Activated CD8-positive, alpha-beta memory T cell treated with anti-CD3 and anti-CD28 coated beads, Interleukin-2, amount 50 U/mL, for 4 hours (primary cell): ENCODE measurements at regions not wholly inside any gene's neighbourhood (a gene's known extent, or its start where the extent isn't known, plus 50 kb on each side); places are given as distances from the start of the nearest gene placed in this dataset.

Source experiments
- DNase-seq: peaks from one replicate; pipeline ENCODE4 v3.0.0-alpha.2; 2020

- no peak for DNase-seq
These were observed 124.2 kb upstream of the MKLN1 start for GRCh38 chr7:131203291-131203976.

- DNase-seq = no peak
These were observed 118.9 kb upstream of the MKLN1 start for GRCh38 chr7:131208777-131209176.

- no peak for DNase-seq
These were observed 117.1 kb upstream of the MKLN1 start for GRCh38 chr7:131210618-131211017.

GRCh38 chr7:131211500-131211899 lies 116.2 kb upstream of the MKLN1 start:
- DNase-seq = no peak

GRCh38 chr7:131212114-131212513 lies 115.6 kb upstream of the MKLN1 start:
- no peak for DNase-seq

- DNase-seq = no peak
These were observed 108.9 kb upstream of the MKLN1 start for GRCh38 chr7:131218727-131219128.

- DNase-seq = no peak
These were observed 108.2 kb upstream of the MKLN1 start for GRCh38 chr7:131219312-131220041.

- no peak for DNase-seq
These were observed 106.6 kb upstream of the MKLN1 start for GRCh38 chr7:131221061-131221460.

GRCh38 chr7:131222171-131222570 lies 105.5 kb upstream of the MKLN1 start:
- DNase-seq = no peak

GRCh38 chr7:131223151-131223550 lies 104.5 kb upstream of the MKLN1 start:
- no peak for DNase-seq

- DNase-seq = no peak
These were observed 102.7 kb upstream of the MKLN1 start for GRCh38 chr7:131224996-131225395.

- DNase-seq = no peak
These were observed 101.8 kb upstream of the MKLN1 start for GRCh38 chr7:131225619-131226513.

- DNase-seq = no peak
These were observed 101.2 kb upstream of the MKLN1 start for GRCh38 chr7:131226514-131226865.

GRCh38 chr7:131231381-131232220 lies 96.1 kb upstream of the MKLN1 start:
- DNase-seq = peak; percentile 48

- no peak for DNase-seq
These were observed 94.9 kb upstream of the MKLN1 start for GRCh38 chr7:131232768-131233167.

- DNase-seq = no peak
These were observed 94.5 kb upstream of the MKLN1 start for GRCh38 chr7:131233193-131233592.

- no peak for DNase-seq
These were observed 92.8 kb upstream of the MKLN1 start for GRCh38 chr7:131234719-131235488.

- DNase-seq = peak; percentile 69
These were observed 92.0 kb upstream of the MKLN1 start for GRCh38 chr7:131235489-131236317.

GRCh38 chr7:131236318-131236672 lies 91.4 kb upstream of the MKLN1 start:
- no peak for DNase-seq

GRCh38 chr7:131238347-131238931 lies 89.2 kb upstream of the MKLN1 start:
- DNase-seq = no peak

- DNase-seq = no peak
These were observed 86.3 kb upstream of the MKLN1 start for GRCh38 chr7:131241386-131241785.
